ENCODE measurements at regions not wholly inside any gene's neighbourhood (a gene's known extent, or its start where the extent isn't known, plus 50 kb on each side); places are given as distances from the start of the nearest gene placed in this dataset.

- no peak overlapping the region for H3K9ac ChIP-seq (ENCODE audit: low read length)
- H3K36me3 ChIP-seq (ENCODE audit: control insufficient read depth, insufficient read depth, low read length): no peaks in the 10 kb centered on the region
- no peaks in the 10 kb centered on the region for H3K9me3 ChIP-seq (ENCODE audit: control insufficient read depth, low read length)
- H3K27me3 ChIP-seq (ENCODE audit: control insufficient read depth, insufficient read depth, low read length): peaks cover 6% of the 10 kb centered on the region
- H3K4me1 ChIP-seq (ENCODE audit: control insufficient read depth, insufficient read depth, low read length): peaks cover 4% of the 10 kb centered on the region
- no peak overlapping the region for H3K4me3 ChIP-seq (ENCODE audit: low read length)
Measured at GRCh38 chr2:20537423-20538307, 90.8 kb downstream of the RHOB start.

DNA sequence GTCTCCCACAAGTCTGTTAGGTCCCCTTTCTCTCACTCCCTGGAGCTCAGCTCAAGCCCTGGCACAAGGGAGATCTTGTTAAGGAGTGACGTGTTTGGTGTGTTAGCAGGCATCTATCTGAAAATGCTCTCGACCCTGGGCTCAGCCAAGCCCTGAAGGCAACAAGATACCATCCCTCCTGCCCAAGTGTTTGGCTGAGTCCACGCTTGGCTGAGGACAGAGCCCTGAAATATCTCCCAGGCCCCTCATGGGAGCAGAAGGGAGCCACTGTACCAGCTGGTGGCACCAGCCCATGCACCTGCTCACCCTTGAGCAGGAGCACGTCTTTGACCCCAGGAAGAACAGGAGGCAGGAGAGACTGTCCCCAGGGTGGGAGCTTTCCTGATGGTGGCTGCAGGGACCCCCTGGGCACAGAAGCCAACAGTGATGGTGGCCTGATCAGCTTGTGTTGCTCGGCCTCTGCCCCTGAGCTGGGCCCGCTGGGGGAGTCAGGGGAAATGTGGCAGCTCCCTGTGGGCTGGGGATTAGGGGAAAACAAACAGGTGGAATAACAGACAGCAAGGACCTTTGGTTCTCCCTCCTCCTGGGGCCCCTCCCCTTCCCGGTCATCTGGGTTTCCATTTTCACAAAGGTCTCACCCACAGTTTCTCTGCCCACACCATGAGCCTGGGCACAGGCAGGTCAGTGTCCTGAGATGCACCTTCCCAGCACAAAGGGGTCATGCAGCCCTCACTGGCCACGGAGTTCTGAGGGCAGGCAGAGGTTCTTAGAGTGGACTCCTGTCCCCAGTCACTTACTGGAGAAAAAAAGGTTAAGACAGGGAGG, 91.6 kb downstream of the RHOB start:
- Histone ChIP-seq H3K4me1 (ENCODE audit: control insufficient read depth, insufficient read depth, low read length) (no peaks in the 10 kb centered on the region), H3K36me3 (ENCODE audit: control insufficient read depth, insufficient read depth, low read length) (no peaks in the 10 kb centered on the region)

GRCh38 chr2:20539133-20539719, 92.4 kb downstream of the RHOB start:
- Histone ChIP-seq H3K27me3 (ENCODE audit: control insufficient read depth, insufficient read depth, low read length) (peaks cover 6% of the 10 kb centered on the region), H3K36me3 (ENCODE audit: control insufficient read depth, insufficient read depth, low read length) (no peaks in the 10 kb centered on the region), H3K4me1 (ENCODE audit: control insufficient read depth, insufficient read depth, low read length) (no peaks in the 10 kb centered on the region), H3K4me3 (ENCODE audit: low read length) (no peak overlapping the region), H3K9me3 (ENCODE audit: control insufficient read depth, low read length) (no peaks in the 10 kb centered on the region), H3K9ac (ENCODE audit: low read length) (no peak overlapping the region)

More for the DNA sequence above, 91.6 kb downstream of the RHOB start:
- no peaks in the 10 kb centered on the region for H3K9me3 ChIP-seq (ENCODE audit: control insufficient read depth, low read length)
- H3K4me3 ChIP-seq (ENCODE audit: low read length): no peak overlapping the region
- H3K27me3 ChIP-seq (ENCODE audit: control insufficient read depth, insufficient read depth, low read length): peaks cover 6% of the 10 kb centered on the region
- no peak overlapping the region for H3K9ac ChIP-seq (ENCODE audit: low read length)

GRCh38 chr2:20539776-20540586, 93.1 kb downstream of the RHOB start:
- Histone ChIP-seq H3K9ac (ENCODE audit: low read length) (no peak overlapping the region), H3K4me3 (ENCODE audit: low read length) (no peak overlapping the region), H3K9me3 (ENCODE audit: control insufficient read depth, low read length) (no peaks in the 10 kb centered on the region), H3K27me3 (ENCODE audit: control insufficient read depth, insufficient read depth, low read length) (no peaks in the 10 kb centered on the region), H3K36me3 (ENCODE audit: control insufficient read depth, insufficient read depth, low read length) (no peaks in the 10 kb centered on the region), H3K4me1 (ENCODE audit: control insufficient read depth, insufficient read depth, low read length) (no peaks in the 10 kb centered on the region)

GRCh38 chr2:20540587-20541293, 93.9 kb downstream of the RHOB start:
- Histone ChIP-seq H3K36me3 (ENCODE audit: control insufficient read depth, insufficient read depth, low read length) (no peaks in the 10 kb centered on the region), H3K9me3 (ENCODE audit: control insufficient read depth, low read length) (no peaks in the 10 kb centered on the region), H3K9ac (ENCODE audit: low read length) (no peak overlapping the region)

DNA sequence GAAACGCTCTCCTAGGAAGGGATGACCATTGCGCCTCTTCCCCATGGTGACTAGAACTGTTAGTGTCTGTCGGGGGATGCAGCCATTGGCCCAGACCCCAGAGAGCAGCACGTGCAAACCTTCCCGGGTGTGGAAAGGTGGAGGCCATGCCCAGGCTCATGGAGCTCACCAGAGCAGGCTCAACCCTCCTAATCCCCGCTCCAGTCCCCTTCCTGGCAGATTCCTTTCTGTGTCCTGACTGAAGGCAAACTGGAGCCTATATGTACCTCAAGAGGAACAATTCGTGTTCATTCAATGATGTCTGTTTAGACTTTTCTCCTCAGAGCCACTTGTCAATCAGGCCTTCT, 94.4 kb downstream of the RHOB start:
- Histone ChIP-seq H3K4me3 (ENCODE audit: low read length) (no peak overlapping the region), H3K4me1 (ENCODE audit: control insufficient read depth, insufficient read depth, low read length) (no peaks in the 10 kb centered on the region), H3K9ac (ENCODE audit: low read length) (no peak overlapping the region), H3K36me3 (ENCODE audit: control insufficient read depth, insufficient read depth, low read length) (no peaks in the 10 kb centered on the region), H3K9me3 (ENCODE audit: control insufficient read depth, low read length) (no peaks in the 10 kb centered on the region), H3K27me3 (ENCODE audit: control insufficient read depth, insufficient read depth, low read length) (no peaks in the 10 kb centered on the region)

More at GRCh38 chr2:20540587-20541293, 93.9 kb downstream of the RHOB start:
- Histone ChIP-seq H3K27me3 (ENCODE audit: control insufficient read depth, insufficient read depth, low read length) (no peaks in the 10 kb centered on the region), H3K4me1 (ENCODE audit: control insufficient read depth, insufficient read depth, low read length) (no peaks in the 10 kb centered on the region), H3K4me3 (ENCODE audit: low read length) (no peak overlapping the region)

DNA sequence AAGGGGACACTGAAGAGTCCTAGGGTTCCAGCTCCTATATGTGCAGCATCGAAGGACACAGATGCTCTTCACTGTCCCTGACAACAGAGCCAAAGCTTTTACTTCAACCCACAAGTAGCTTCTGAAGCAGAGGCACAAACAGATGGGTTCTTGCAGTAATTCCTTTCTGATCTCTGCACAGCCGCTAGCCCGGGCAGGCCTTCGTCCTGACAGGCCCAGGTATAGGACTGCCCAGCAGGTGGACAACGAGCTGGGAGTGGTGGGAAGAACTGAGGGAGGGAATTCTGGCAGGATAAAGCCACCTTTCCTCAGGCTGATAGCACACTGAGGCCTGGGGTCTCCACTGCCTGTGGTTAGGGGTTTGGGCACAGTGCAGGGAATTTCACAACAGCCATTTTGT, 94.8 kb downstream of the RHOB start:
- no peak overlapping the region for H3K9ac ChIP-seq (ENCODE audit: low read length)
- no peaks in the 10 kb centered on the region for H3K9me3 ChIP-seq (ENCODE audit: control insufficient read depth, low read length)
- H3K36me3 ChIP-seq (ENCODE audit: control insufficient read depth, insufficient read depth, low read length): no peaks in the 10 kb centered on the region
- no peak overlapping the region for H3K4me3 ChIP-seq (ENCODE audit: low read length)
- H3K27me3 ChIP-seq (ENCODE audit: control insufficient read depth, insufficient read depth, low read length): no peaks in the 10 kb centered on the region
- no peaks in the 10 kb centered on the region for H3K4me1 ChIP-seq (ENCODE audit: control insufficient read depth, insufficient read depth, low read length)

DNA sequence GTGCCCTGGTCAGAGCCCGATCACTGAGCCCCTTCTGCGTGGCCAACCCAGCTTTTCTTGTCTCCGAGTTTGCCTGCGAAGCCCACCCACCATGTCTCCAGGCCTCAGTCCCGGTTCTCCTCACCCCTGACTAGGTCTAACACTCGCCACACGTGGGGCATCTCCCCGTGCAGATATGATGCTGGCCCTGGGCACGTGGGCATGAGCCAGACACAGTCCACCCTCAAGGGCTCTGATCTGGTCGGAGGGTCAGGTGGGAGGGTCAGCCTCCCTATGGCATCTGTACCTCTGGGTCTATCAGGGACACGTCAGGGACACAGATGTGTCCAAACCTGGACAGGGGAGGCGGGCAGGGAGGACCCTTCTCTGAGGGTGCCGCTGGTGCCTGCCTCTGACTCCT, 95.4 kb downstream of the RHOB start:
- Histone ChIP-seq H3K9me3 (ENCODE audit: control insufficient read depth, low read length) (no peaks in the 10 kb centered on the region), H3K9ac (ENCODE audit: low read length) (no peak overlapping the region), H3K27me3 (ENCODE audit: control insufficient read depth, insufficient read depth, low read length) (no peaks in the 10 kb centered on the region), H3K36me3 (ENCODE audit: control insufficient read depth, insufficient read depth, low read length) (no peaks in the 10 kb centered on the region), H3K4me3 (ENCODE audit: low read length) (no peak overlapping the region), H3K4me1 (ENCODE audit: control insufficient read depth, insufficient read depth, low read length) (no peaks in the 10 kb centered on the region)

DNA sequence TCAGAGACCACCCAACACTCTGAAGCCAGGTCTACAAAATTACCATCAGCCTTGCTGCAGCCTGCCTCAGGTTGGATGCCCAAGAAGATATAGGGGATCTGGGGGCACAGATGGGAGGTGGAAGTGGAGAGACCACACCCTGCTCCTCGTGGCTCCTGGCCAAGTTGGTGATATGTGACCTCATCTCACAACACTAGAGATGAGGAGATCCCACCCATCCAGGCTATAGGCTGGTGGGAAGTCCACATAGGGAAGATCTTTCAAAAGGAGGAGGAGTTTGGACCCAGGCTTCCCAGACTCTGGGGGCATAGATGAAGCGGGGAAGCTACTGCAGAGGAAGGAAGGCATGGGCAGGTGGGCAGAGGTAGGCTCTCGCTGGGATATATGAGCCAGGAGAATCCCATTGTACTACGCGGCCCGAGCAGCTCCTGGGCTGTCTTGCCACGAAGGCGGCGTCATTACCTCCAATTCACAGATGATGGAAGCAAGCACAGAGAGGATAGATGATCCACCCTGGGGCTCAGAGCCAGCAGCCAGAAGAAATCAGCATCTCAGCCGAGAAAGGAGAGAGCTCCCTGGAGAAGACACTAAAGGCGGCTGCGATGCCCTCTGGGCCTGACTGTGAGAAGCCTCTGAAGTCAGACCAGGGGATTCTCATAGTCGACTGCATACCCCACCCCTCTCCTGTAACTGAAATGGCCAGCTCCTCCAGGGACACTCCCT, 96.0 kb downstream of the RHOB start:
- no peaks in the 10 kb centered on the region for H3K9me3 ChIP-seq (ENCODE audit: control insufficient read depth, low read length)
- H3K36me3 ChIP-seq (ENCODE audit: control insufficient read depth, insufficient read depth, low read length): no peaks in the 10 kb centered on the region
- H3K27me3 ChIP-seq (ENCODE audit: control insufficient read depth, insufficient read depth, low read length): no peaks in the 10 kb centered on the region
- no peaks in the 10 kb centered on the region for H3K4me1 ChIP-seq (ENCODE audit: control insufficient read depth, insufficient read depth, low read length)
- no peak overlapping the region for H3K4me3 ChIP-seq (ENCODE audit: low read length)
- H3K9ac ChIP-seq (ENCODE audit: low read length): no peak overlapping the region

DNA sequence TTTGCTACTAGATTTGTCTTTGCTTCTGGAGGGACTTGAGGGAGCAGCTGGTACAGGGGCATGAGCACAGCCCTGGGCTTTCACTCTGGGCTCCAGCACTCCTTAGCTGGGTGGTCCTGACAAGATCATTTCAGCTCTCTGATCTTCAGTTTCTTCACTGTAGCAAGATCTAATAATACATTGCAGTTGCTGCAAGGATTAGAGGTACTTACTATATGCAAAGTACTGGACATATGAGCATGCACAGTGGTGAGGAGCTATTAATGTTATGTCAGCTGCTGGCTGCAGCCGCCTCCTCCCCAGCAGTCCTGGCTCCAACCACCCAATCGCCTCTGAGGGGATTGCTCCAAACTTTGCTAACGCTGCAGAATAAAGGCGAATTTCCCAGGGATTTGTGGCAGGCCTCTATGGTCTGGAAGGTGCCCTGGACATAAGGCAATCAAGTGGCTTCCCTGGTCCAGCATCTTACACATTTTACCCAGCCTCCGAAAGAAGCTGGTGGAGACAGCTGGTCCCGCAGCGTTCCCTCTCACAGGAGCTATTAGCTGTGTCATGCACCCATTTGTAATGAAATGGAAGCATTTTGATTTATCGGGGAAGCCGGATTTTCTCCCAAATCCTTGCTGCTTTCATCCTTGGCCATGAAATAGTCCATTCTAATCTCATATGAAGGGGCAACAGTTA, 96.7 kb downstream of the RHOB start:
- Histone ChIP-seq H3K27me3 (ENCODE audit: control insufficient read depth, insufficient read depth, low read length) (no peaks in the 10 kb centered on the region), H3K9ac (ENCODE audit: low read length) (no peak overlapping the region), H3K4me1 (ENCODE audit: control insufficient read depth, insufficient read depth, low read length) (no peaks in the 10 kb centered on the region), H3K36me3 (ENCODE audit: control insufficient read depth, insufficient read depth, low read length) (no peaks in the 10 kb centered on the region), H3K9me3 (ENCODE audit: control insufficient read depth, low read length) (no peaks in the 10 kb centered on the region), H3K4me3 (ENCODE audit: low read length) (no peak overlapping the region)

Data from mucosa of stomach (tissue), 1 donor.